Keratinocyte (primary cell): ENCODE measurements at regions not wholly inside any gene's neighbourhood (a gene's known extent, or its start where the extent isn't known, plus 50 kb on each side); places are given as distances from the start of the nearest gene placed in this dataset.

ENCODE experiments used
- DNase-seq: peaks from one replicate; pipeline ENCODE4 v3.0.0-alpha.2; 2011; ENCODE audit warnings: low read depth, missing footprints, low spot score
- FAIRE-seq: peaks from 2 replicates; lab custom pipeline; 2011; peaks lifted over from hg19 to GRCh38; lab: Jason Lieb, UNC
- H2AFZ ChIP-seq: 2 replicates; pipeline ENCODE4 v1.6.0; 2012; ENCODE audit warnings: low read length, control low read depth, inconsistent platforms; ENCODE audit not compliant: control insufficient read depth
- H3K27ac ChIP-seq: 2 replicates; pipeline ENCODE4 v1.5.1; 2011; ENCODE audit warnings: low read length; ENCODE audit not compliant: control insufficient read depth, insufficient read depth
- H3K27me3 ChIP-seq: 3 replicates; pipeline ENCODE4 v1.6.0; 2011; ENCODE audit warnings: low read length; ENCODE audit not compliant: control insufficient read depth, insufficient read depth; ENCODE audit errors: extremely low read depth
- H3K36me3 ChIP-seq, 2 experiments: 2 replicates in 1 of 2; 3 replicates in 1 of 2; pipeline ENCODE4 v1.5.1; 2011; ENCODE audit warnings: low read length in 2 of 2, mild to moderate bottlenecking in 1 of 2; ENCODE audit not compliant: control insufficient read depth in 2 of 2, insufficient read depth in 2 of 2; ENCODE audit errors: extremely low read depth in 1 of 2
- H3K4me1 ChIP-seq: 3 replicates; pipeline ENCODE4 v1.5.1; 2011; ENCODE audit warnings: low read length; ENCODE audit not compliant: control insufficient read depth, insufficient read depth; ENCODE audit errors: extremely low read depth
- H3K4me2 ChIP-seq: 3 replicates; pipeline ENCODE4 v1.6.0; 2011; ENCODE audit warnings: low read depth, low read length; ENCODE audit not compliant: control insufficient read depth, insufficient read depth; ENCODE audit errors: extremely low read depth
- H3K4me3 ChIP-seq, 3 experiments: fragments of 200-600 bp in 1 of 3; sonication (generic) in 1 of 3; 2 replicates in 2 of 3; 3 replicates in 1 of 3; pipeline ENCODE4 v1.5.1; 2011 to 2016; ENCODE audit warnings: low read length in 3 of 3, mild to moderate bottlenecking in 3 of 3, control low read depth in 2 of 3, inconsistent platforms in 1 of 3, low read depth in 1 of 3, mixed read lengths in 1 of 3, mixed run types in 1 of 3, moderate library complexity in 1 of 3; ENCODE audit not compliant: control insufficient read depth in 2 of 3, insufficient read depth in 2 of 3; ENCODE audit errors: extremely low read depth in 1 of 3
- H3K79me2 ChIP-seq: 2 replicates; pipeline ENCODE4 v1.6.0; 2012; ENCODE audit warnings: low read length; ENCODE audit not compliant: control insufficient read depth, insufficient read depth
- H3K9ac ChIP-seq: 3 replicates; pipeline ENCODE4 v1.6.0; 2011; ENCODE audit warnings: low read length; ENCODE audit not compliant: control insufficient read depth, insufficient read depth; ENCODE audit errors: extremely low read depth
- H3K9me1 ChIP-seq: 3 replicates; pipeline ENCODE4 v1.6.0; 2011; ENCODE audit warnings: low read length; ENCODE audit not compliant: control insufficient read depth, insufficient read depth; ENCODE audit errors: extremely low read depth
- H3K9me3 ChIP-seq: 2 replicates; pipeline ENCODE4 v1.5.1; 2012; ENCODE audit warnings: low read depth, low read length; ENCODE audit not compliant: control insufficient read depth
- H4K20me1 ChIP-seq: 3 replicates; pipeline ENCODE4 v1.6.0; 2011; ENCODE audit warnings: low read length; ENCODE audit not compliant: control insufficient read depth, insufficient read depth; ENCODE audit errors: extremely low read depth
- CTCF ChIP-seq, 3 experiments: IDR thresholded peaks in 1 of 3; conservative IDR thresholded peaks in 1 of 3; optimal IDR thresholded peaks in 1 of 3; 2 replicates in 2 of 3; 3 replicates in 1 of 3; pipeline versions ENCODE3 to v1.5.1; 2011; ENCODE audit warnings: low read length in 3 of 3, mild to moderate bottlenecking in 3 of 3, moderate library complexity in 2 of 3, control low read depth in 1 of 3, inconsistent platforms in 1 of 3; ENCODE audit not compliant: insufficient read depth in 2 of 3; ENCODE audit errors: extremely low read depth in 1 of 3
- EZH2 ChIP-seq: IDR thresholded peaks from one replicate; pipeline ENCODE4 v1.6.1; 2012; ENCODE audit warnings: inconsistent platforms, mild to moderate bottlenecking, low read length, moderate library complexity
- dilution Hi-C: fragments of 300-500 bp; cut with MboI; formaldehyde crosslinking; loops from one replicate; pipeline ENCODE4 v1.7.0; 2020; ENCODE audit warnings: low sequenced_read_pairs; ENCODE audit not compliant: extremely low pct_ligation_motif_present

DNA sequence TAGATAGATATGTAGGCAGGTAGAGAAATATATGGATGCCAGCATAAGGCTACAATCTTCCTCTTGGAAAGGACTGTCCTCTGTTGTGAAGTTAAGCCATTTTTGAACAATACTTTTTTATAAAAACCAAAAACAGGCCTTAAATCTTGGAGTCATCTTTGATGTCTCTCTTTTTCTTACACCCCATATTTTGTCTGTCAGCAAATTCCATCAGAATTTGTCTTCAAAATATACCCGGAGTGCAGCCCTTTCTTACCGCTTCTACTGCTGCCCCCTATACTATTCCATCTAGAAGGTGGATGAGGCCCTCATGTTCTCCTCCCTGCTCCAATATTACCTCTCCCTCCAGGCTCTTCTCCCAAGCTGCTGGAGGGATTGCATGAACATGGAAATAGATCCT is 326.5 kb downstream of the HAPSTR1 start:
- H3K9me3 ChIP-seq = no peaks in the 10 kb centered on the region
- TF ChIP-seq EZH2 (no peak), CTCF (optimal IDR thresholded peaks at IDR 0.05 in 1 of 3, IDR thresholded peaks at IDR 0.05 in 1 of 3, conservative IDR thresholded peaks at IDR 0.05 in 1 of 3; ENCODE audit: extremely low read depth in 1 of 3, insufficient read depth in 2 of 3, low read length in 3 of 3) (no peak)
- H2AFZ ChIP-seq = no peak overlapping the region
- no peak overlapping the region for H3K4me2 ChIP-seq
- no peak overlapping the region for H3K27ac ChIP-seq
- no peaks in the 10 kb centered on the region for H3K4me1 ChIP-seq
- no peak overlapping the region for H3K4me3 ChIP-seq
- H3K9ac ChIP-seq = no peak overlapping the region
- H4K20me1 ChIP-seq = no peaks in the 10 kb centered on the region
- dilution Hi-C loops = no loop called here
- H3K9me1 ChIP-seq = no peaks in the 10 kb centered on the region
- FAIRE-seq (no peak), DNase-seq (no peak)
- no peaks in the 10 kb centered on the region for H3K79me2 ChIP-seq
- no peaks in the 10 kb centered on the region for H3K36me3 ChIP-seq
- H3K27me3 ChIP-seq = no peaks in the 10 kb centered on the region

- H3K4me3 ChIP-seq = no peak overlapping the region
- H3K27ac ChIP-seq = no peak overlapping the region
- no peaks in the 10 kb centered on the region for H3K36me3 ChIP-seq
- no peak overlapping the region for H3K9ac ChIP-seq
- DNase-seq = no peak
- no peaks in the 10 kb centered on the region for H3K9me1 ChIP-seq
- H2AFZ ChIP-seq = no peak overlapping the region
- no peaks in the 10 kb centered on the region for H3K27me3 ChIP-seq
- H3K79me2 ChIP-seq = no peaks in the 10 kb centered on the region
- no peaks in the 10 kb centered on the region for H3K4me1 ChIP-seq
- H4K20me1 ChIP-seq = no peaks in the 10 kb centered on the region
- H3K4me2 ChIP-seq = no peak overlapping the region
- no peaks in the 10 kb centered on the region for H3K9me3 ChIP-seq
- TF ChIP-seq CTCF (optimal IDR thresholded peaks at IDR 0.05 in 1 of 3, IDR thresholded peaks at IDR 0.05 in 1 of 3, conservative IDR thresholded peaks at IDR 0.05 in 1 of 3; ENCODE audit: extremely low read depth in 1 of 3, insufficient read depth in 2 of 3, low read length in 3 of 3) (no peak), EZH2 (no peak)
- FAIRE-seq = no peak
- dilution Hi-C loops = no loop called here
Measured at GRCh38 chr16:9419161-9419560, 327.7 kb downstream of the HAPSTR1 start.
